CD8-positive, alpha-beta memory T cell (primary cell): ENCODE measurements at regions not wholly inside any gene's neighbourhood (a gene's known extent, or its start where the extent isn't known, plus 50 kb on each side); places are given as distances from the start of the nearest gene placed in this dataset.

Experiments used
- CTCF ChIA-PET: fragments of 350-600 bp; sonication (Branson Sonifier 250); formaldehyde crosslinking; loops from one replicate; lab custom pipeline; 2021; ENCODE audit warnings: antibody characterized with exemption; lab: Charles Lee
- POLR2A ChIA-PET: fragments of 350-600 bp; sonication (Branson Sonifier 250); formaldehyde crosslinking; loops from one replicate; lab custom pipeline; 2021; ENCODE audit warnings: antibody characterized with exemption; lab: Charles Lee
- DNase-seq, 5 donors: peaks; one replicate each; pipeline versions ENCODE4 v3.0.0 to v3.0.0-alpha.2; 2020 to 2022; ENCODE audit warnings: mixed read lengths in 1 of 5
- H3K27ac ChIP-seq: one replicate; pipeline ENCODE4 v1.7.0; 2013; ENCODE audit warnings: low read depth, mild to moderate bottlenecking, low read length, moderate library complexity
- H3K27me3 ChIP-seq: 2 replicates; pipeline ENCODE4 v1.7.0; 2013; ENCODE audit warnings: low read length, mild to moderate bottlenecking; ENCODE audit not compliant: insufficient read depth, poor library complexity, severe bottlenecking
- H3K36me3 ChIP-seq: 2 replicates; pipeline ENCODE4 v1.7.0; 2013; ENCODE audit warnings: mild to moderate bottlenecking, low read length, moderate library complexity; ENCODE audit not compliant: insufficient read depth
- H3K4me1 ChIP-seq: 2 replicates; pipeline ENCODE4 v1.7.0; 2013; ENCODE audit warnings: mild to moderate bottlenecking, low read length, moderate library complexity; ENCODE audit not compliant: insufficient read depth
- H3K4me3 ChIP-seq: 2 replicates; pipeline ENCODE4 v1.7.0; 2013; ENCODE audit warnings: mild to moderate bottlenecking, low read length
- H3K9me3 ChIP-seq: 2 replicates; pipeline ENCODE4 v1.7.0; 2013; ENCODE audit warnings: mild to moderate bottlenecking, low read length
- H3K27ac Mint-ChIP-seq, 8 donors: one replicate each; pipeline ENCODE4 v1.8.0; 2020 to 2021; ENCODE audit warnings: mixed read lengths in 8 of 8, mild to moderate bottlenecking in 6 of 8, inconsistent platforms in 3 of 8, moderate library complexity in 3 of 8
- H3K27me3 Mint-ChIP-seq, 2 donors: one replicate each; pipeline ENCODE4 v1.8.0; 2020 to 2021; ENCODE audit warnings: mixed read lengths in 2 of 2, mild to moderate bottlenecking in 1 of 2, moderate library complexity in 1 of 2
- H3K36me3 Mint-ChIP-seq, 3 donors: one replicate each; pipeline ENCODE4 v1.8.0; 2020 to 2021; ENCODE audit warnings: mixed read lengths in 3 of 3, inconsistent platforms in 1 of 3, mild to moderate bottlenecking in 1 of 3
- H3K4me1 Mint-ChIP-seq, 3 donors: one replicate each; pipeline ENCODE4 v1.8.0; 2020 to 2021; ENCODE audit warnings: mixed read lengths in 3 of 3, inconsistent platforms in 1 of 3, mild to moderate bottlenecking in 1 of 3
- H3K4me3 Mint-ChIP-seq, 7 donors: one replicate each; pipeline ENCODE4 v1.8.0; 2020 to 2021; ENCODE audit warnings: mixed read lengths in 7 of 7, mild to moderate bottlenecking in 6 of 7, moderate library complexity in 4 of 7, inconsistent platforms in 2 of 7
- H3K9me3 Mint-ChIP-seq, 5 donors: one replicate each; pipeline ENCODE4 v1.8.0; 2020 to 2022; ENCODE audit warnings: mixed read lengths in 5 of 5, mild to moderate bottlenecking in 3 of 5, moderate library complexity in 2 of 5, inconsistent platforms in 1 of 5

DNA sequence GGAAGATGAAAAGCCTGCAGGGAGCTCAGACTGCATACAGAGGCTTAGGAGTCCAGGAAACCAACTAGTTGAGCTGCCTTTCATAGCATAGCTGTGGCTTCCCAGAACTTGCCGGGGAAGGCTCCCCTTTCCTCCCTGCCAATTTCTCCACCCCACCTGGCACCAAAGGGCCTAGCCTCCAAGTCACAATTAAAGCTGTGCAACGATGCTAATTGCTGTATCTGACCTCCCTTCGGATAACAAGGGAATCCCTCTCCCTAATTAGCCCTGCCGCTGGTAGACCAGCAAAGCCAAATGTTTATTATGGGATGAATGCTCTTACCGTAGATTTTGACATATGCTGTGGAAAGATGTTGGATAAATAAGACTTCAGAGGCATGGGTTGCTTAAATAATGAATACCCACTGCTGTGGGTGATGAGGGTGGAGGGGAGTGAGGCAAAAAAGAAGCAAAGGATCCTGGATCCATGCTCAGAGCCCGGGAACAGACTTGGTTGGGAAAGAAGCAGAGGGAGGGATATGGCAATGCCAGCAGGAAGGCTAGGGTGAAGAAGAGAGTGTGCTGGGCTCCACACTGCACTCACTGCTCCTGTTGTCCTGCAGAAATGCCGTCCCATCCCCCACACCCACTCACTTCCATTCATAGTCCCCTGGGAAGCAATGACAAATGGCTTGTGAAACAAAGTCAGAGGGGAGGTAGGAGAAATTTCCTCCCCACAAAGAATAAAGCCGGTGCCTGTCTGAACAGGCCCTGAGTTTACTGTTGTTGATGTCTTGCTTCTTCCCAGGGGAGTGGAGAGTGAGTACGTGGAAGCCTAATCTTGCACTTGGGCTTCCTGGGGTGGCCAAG, 608.1 kb upstream of the CADM1 start:
- no peak for DNase-seq
- ChIA-PET POLR2A (no interaction called here), CTCF (no interaction called here)
- H3K4me3 ChIP-seq: no peak overlapping the region
- H3K36me3 ChIP-seq: no peaks in the 10 kb centered on the region
- no peaks in the 10 kb centered on the region for H3K9me3 ChIP-seq
- H3K27me3 ChIP-seq: no peaks in the 10 kb centered on the region
- H3K27ac ChIP-seq: no peak overlapping the region
- H3K4me1 ChIP-seq: no peaks in the 10 kb centered on the region
- Mint-ChIP-seq H3K4me1 (no peaks in the 10 kb centered on the region), H3K27me3 (peaks cover 2 to 10% of the 10 kb centered on the region in 2 donors), H3K27ac (no peak overlapping the region), H3K36me3 (no peaks in the 10 kb centered on the region), H3K4me3 (no peak overlapping the region), H3K9me3 (peaks cover 0 to 4% (median 2%) of the 10 kb centered on the region in 5 donors)

DNA sequence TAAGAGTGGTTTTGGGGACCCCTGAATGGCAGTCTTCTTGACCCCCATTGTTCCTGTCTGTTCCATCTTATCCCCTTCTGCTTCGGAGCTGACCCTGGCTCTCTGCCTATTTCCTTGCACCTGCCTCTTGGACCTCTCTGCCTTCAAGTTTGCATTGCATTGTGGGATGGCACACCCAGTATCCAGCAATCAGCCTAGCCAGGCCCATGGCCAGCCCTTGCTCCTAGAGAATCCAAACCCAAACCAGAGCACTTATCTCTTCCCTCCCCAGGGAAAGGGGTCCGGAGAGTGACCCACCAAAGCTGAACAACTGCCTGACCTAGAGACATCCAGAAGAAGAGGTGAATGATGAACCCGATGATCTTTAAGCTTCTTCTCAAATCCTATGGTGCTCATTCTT, 607.3 kb upstream of the CADM1 start:
- no peak for DNase-seq
- Histone ChIP-seq H3K4me3 (no peak overlapping the region), H3K9me3 (no peaks in the 10 kb centered on the region), H3K27ac (no peak overlapping the region), H3K4me1 (no peaks in the 10 kb centered on the region), H3K27me3 (no peaks in the 10 kb centered on the region), H3K36me3 (no peaks in the 10 kb centered on the region)
- Mint-ChIP-seq H3K4me3 (no peak overlapping the region), H3K4me1 (no peaks in the 10 kb centered on the region), H3K27ac (no peak overlapping the region), H3K27me3 (peaks cover 2 to 9% of the 10 kb centered on the region in 2 donors), H3K9me3 (peaks cover 0 to 4% (median 2%) of the 10 kb centered on the region in 5 donors), H3K36me3 (no peaks in the 10 kb centered on the region)
- POLR2A ChIA-PET: no interaction called here
- CTCF ChIA-PET: no interaction called here

DNA sequence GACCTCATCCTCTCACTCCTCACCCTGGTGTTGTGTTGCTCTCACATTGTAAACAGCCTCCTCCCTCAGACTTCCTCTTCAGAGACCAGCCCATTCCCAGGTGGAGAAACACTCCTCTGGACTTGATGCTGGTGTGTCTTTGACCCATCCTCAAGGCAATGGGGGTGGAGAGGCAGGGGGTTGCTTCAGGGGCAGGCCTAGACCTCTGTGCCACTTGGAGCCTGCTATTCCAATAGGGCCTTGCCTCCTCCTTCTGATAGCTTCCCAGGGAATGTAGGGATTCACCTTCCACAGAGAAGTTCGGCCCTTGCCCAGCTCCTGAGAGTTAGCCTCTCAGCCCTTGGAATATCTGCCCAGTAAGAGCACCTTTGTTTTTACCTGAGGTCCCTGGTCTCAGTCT, 606.6 kb upstream of the CADM1 start:
- POLR2A ChIA-PET: no interaction called here

DNA sequence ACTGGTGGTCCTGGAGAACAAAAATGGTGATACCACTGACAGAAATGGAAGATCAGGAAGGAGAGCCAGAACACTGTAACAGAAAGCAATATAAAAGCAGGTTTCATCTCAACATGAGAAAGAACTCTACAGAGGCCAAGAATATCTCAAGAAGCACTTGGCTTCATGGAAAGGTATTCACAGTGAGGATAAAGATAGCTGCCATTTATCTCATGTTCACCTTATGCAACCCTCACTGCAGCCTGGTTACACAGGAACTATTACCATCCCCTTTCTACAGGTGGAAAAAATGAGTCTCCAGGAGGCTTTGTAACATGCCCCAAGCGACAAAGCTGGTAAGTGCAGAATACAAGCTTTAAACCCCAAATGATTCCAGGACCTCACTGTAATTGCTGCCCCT, 606.1 kb upstream of the CADM1 start:
- ChIA-PET POLR2A (no interaction called here), CTCF (no interaction called here)
- Mint-ChIP-seq H3K27ac (no peak overlapping the region), H3K4me3 (no peak overlapping the region), H3K4me1 (no peaks in the 10 kb centered on the region), H3K27me3 (peaks cover 0 to 3% of the 10 kb centered on the region in 2 donors), H3K36me3 (no peaks in the 10 kb centered on the region), H3K9me3 (peaks cover 0 to 4% (median 2%) of the 10 kb centered on the region in 5 donors)
- H3K36me3 ChIP-seq: no peaks in the 10 kb centered on the region
- no peaks in the 10 kb centered on the region for H3K9me3 ChIP-seq
- no peak for DNase-seq
- H3K27me3 ChIP-seq: no peaks in the 10 kb centered on the region
- H3K27ac ChIP-seq: no peak overlapping the region
- H3K4me1 ChIP-seq: no peaks in the 10 kb centered on the region
- no peak overlapping the region for H3K4me3 ChIP-seq

More for the DNA sequence above, 606.6 kb upstream of the CADM1 start:
- Histone ChIP-seq H3K4me1 (no peaks in the 10 kb centered on the region), H3K27ac (no peak overlapping the region), H3K27me3 (no peaks in the 10 kb centered on the region), H3K9me3 (no peaks in the 10 kb centered on the region), H3K36me3 (no peaks in the 10 kb centered on the region), H3K4me3 (no peak overlapping the region)
- Mint-ChIP-seq H3K9me3 (peaks cover 0 to 4% (median 2%) of the 10 kb centered on the region in 5 donors), H3K4me3 (no peak overlapping the region), H3K36me3 (no peaks in the 10 kb centered on the region), H3K27ac (no peak overlapping the region), H3K27me3 (peaks cover 2 to 7% of the 10 kb centered on the region in 2 donors), H3K4me1 (no peaks in the 10 kb centered on the region)
- no peak for DNase-seq
- CTCF ChIA-PET: no interaction called here

DNA sequence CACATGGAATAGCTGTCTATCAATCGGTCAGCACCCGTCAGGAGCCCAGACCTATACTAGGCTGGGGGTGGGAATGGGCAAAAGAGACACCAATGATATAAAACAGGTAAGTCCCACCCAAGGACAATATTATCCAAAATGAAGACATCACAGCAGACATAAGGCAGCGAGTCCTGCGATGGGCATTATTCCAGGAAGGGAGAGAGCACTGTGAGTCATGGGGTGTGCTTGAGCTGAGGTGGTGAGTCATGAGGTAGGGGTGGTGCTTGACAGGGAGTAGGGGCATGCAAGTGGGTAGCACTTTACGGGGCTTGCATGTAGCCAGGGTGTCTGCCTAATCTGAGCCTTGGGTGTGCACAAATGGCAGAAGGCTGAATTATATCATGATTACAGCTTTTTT, 605.0 kb upstream of the CADM1 start:
- Histone ChIP-seq H3K36me3 (no peaks in the 10 kb centered on the region), H3K9me3 (no peaks in the 10 kb centered on the region), H3K4me1 (no peaks in the 10 kb centered on the region), H3K27ac (no peak overlapping the region), H3K27me3 (no peaks in the 10 kb centered on the region), H3K4me3 (no peak overlapping the region)
- Mint-ChIP-seq H3K9me3 (peaks cover 0 to 4% (median 0%) of the 10 kb centered on the region in 5 donors), H3K4me1 (no peaks in the 10 kb centered on the region), H3K36me3 (no peaks in the 10 kb centered on the region), H3K27ac (no peak overlapping the region), H3K4me3 (no peak overlapping the region), H3K27me3 (no peaks in the 10 kb centered on the region)
- no peak for DNase-seq
- CTCF ChIA-PET: no interaction called here
- POLR2A ChIA-PET: no interaction called here

DNA sequence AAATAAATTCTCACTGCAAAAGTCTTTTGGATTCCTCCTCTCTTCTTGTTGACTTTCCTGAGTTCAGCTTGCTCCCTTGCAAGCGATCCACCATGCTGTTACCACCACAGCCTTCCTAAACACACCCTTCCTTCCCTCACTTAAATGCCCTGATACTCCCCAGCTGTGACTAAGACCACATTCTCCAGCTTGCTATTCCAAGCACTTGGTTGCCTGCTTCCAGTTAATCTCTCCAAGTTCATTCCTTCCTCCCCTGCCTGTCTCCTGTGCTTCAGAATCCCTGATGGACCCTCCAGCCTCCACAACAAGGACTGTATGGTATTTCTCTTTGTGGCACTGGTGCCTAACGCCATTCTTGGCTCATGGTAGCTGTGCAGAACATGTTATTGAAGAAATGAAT, 603.9 kb upstream of the CADM1 start:
- POLR2A ChIA-PET: no interaction called here
- no peaks in the 10 kb centered on the region for H3K27me3 ChIP-seq
- no peak overlapping the region for H3K27ac Mint-ChIP-seq
- no peaks in the 10 kb centered on the region for H3K27me3 Mint-ChIP-seq
- DNase-seq: no peak
- H3K4me1 Mint-ChIP-seq: no peaks in the 10 kb centered on the region
- no peak overlapping the region for H3K4me3 ChIP-seq
- H3K4me3 Mint-ChIP-seq: no peak overlapping the region
- H3K9me3 ChIP-seq: no peaks in the 10 kb centered on the region
- H3K4me1 ChIP-seq: no peaks in the 10 kb centered on the region
- H3K36me3 Mint-ChIP-seq: no peaks in the 10 kb centered on the region
- no peaks in the 10 kb centered on the region for H3K36me3 ChIP-seq
- no peak overlapping the region for H3K27ac ChIP-seq
- CTCF ChIA-PET: no interaction called here
- peaks cover 0 to 3% (median 0%) of the 10 kb centered on the region in 5 donors for H3K9me3 Mint-ChIP-seq

DNA sequence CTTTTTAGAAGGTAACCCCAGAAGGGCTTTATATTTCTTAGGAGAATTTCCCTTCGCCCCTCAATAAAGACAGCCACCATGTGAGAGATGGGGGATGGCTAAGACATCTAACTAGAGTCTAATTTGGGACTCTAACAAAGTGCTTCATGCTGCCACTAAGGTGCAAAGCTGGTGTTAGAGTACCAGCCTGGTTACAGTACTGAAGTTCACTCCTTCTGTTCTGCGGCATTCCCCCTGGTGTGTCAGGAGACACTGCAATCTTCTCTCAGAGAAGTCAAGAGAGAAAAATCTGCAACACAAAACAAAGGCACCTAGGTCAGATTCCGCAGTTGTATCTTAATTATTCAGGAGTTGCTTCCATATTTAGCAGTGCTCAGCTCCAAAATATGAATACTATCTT, 603.0 kb upstream of the CADM1 start:
- POLR2A ChIA-PET: no interaction called here
- no peak overlapping the region for H3K4me3 ChIP-seq
- no peak overlapping the region for H3K27ac ChIP-seq
- Mint-ChIP-seq H3K27me3 (no peaks in the 10 kb centered on the region), H3K4me3 (no peak overlapping the region), H3K9me3 (peaks cover 0 to 1% (median 0%) of the 10 kb centered on the region in 5 donors), H3K36me3 (no peaks in the 10 kb centered on the region), H3K4me1 (no peaks in the 10 kb centered on the region), H3K27ac (no peak overlapping the region)
- no peaks in the 10 kb centered on the region for H3K27me3 ChIP-seq
- H3K36me3 ChIP-seq: no peaks in the 10 kb centered on the region
- no peaks in the 10 kb centered on the region for H3K4me1 ChIP-seq
- CTCF ChIA-PET: no interaction called here
- H3K9me3 ChIP-seq: no peaks in the 10 kb centered on the region
- no peak for DNase-seq

DNA sequence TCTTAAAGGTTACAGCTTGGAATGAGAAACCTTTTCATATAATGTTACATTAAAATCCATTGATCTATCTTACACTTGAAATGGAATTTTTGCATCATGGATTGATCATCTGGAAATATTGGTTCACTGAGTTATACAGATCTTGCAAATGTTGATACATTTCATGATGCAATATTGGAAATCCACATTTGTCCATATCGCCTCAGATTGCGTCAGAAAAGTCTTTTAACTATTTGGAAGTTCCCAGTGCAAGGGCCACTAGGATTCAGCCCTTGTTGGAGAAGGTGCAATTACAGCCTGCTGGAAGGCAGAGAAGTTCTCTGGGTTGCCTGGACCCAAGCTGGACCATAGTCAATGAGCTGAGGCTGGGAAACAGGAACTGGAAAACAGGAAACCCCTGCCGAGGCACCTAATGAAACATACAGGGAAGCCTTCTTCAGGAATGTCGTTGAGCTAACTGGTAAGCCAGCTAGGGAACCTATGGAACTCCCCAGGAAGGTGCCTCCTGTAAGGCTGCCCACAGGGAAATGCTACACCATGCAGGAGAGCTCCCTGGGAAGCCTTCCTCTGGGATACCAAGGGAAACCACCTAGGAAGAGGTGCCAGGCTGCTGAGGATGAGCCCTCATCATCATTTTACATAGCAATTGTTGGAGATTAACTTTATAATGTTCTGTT, 600.4 kb upstream of the CADM1 start:
- Mint-ChIP-seq H3K27ac (no peak overlapping the region), H3K4me3 (no peak overlapping the region), H3K9me3 (peaks cover 0 to 1% (median 0%) of the 10 kb centered on the region in 5 donors), H3K4me1 (no peaks in the 10 kb centered on the region), H3K27me3 (no peaks in the 10 kb centered on the region), H3K36me3 (no peaks in the 10 kb centered on the region)
- no peaks in the 10 kb centered on the region for H3K27me3 ChIP-seq
- H3K9me3 ChIP-seq: no peaks in the 10 kb centered on the region
- H3K4me1 ChIP-seq: no peaks in the 10 kb centered on the region
- CTCF ChIA-PET: no interaction called here
- POLR2A ChIA-PET: no interaction called here
- no peak overlapping the region for H3K4me3 ChIP-seq
- no peak for DNase-seq
- H3K36me3 ChIP-seq: no peaks in the 10 kb centered on the region
- no peak overlapping the region for H3K27ac ChIP-seq
